Liver (tissue), 3 donors: ENCODE measurements at regions not wholly inside any gene's neighbourhood (a gene's known extent, or its start where the extent isn't known, plus 50 kb on each side); places are given as distances from the start of the nearest gene placed in this dataset.

Experiments
- FOXA2 ChIP-seq: IDR thresholded peaks from 2 replicates; pipeline ENCODE4 v1.6.1; 2016; ENCODE audit warnings: antibody characterized with exemption
- MAX ChIP-seq: IDR thresholded peaks from 2 replicates; pipeline ENCODE4 v1.6.1; 2016; ENCODE audit warnings: antibody characterized with exemption
- RAD21 ChIP-seq, 2 donors: IDR thresholded peaks; 2 replicates each; pipeline ENCODE4 v1.6.1; 2016; ENCODE audit warnings: antibody characterized with exemption in 2 of 2, mild to moderate bottlenecking in 2 of 2
- REST ChIP-seq: IDR thresholded peaks from 2 replicates; pipeline ENCODE4 v1.6.1; 2016; ENCODE audit warnings: antibody characterized with exemption, mild to moderate bottlenecking
- YY1 ChIP-seq: IDR thresholded peaks from 2 replicates; pipeline ENCODE4 v1.6.1; 2016; ENCODE audit warnings: antibody characterized with exemption, mild to moderate bottlenecking
- TF ChIP-seq, protein P1 (sequence below): fragments of 150-350 bp; IDR thresholded peaks from 2 replicates; pipeline ENCODE4 v1.5.1; 2017; ENCODE audit warnings: improper control_type of control experiment, low read depth, low read length; ENCODE audit not compliant: missing input control
- donor health status: healthy.
- donor health status: healthy.

- TF ChIP-seq YY1, result no peak
- TF ChIP-seq RAD21 (IDR thresholded peaks at IDR 0.05), result no peak
- no peak for TF ChIP-seq FOXA2
- TF ChIP-seq, protein P1, sequence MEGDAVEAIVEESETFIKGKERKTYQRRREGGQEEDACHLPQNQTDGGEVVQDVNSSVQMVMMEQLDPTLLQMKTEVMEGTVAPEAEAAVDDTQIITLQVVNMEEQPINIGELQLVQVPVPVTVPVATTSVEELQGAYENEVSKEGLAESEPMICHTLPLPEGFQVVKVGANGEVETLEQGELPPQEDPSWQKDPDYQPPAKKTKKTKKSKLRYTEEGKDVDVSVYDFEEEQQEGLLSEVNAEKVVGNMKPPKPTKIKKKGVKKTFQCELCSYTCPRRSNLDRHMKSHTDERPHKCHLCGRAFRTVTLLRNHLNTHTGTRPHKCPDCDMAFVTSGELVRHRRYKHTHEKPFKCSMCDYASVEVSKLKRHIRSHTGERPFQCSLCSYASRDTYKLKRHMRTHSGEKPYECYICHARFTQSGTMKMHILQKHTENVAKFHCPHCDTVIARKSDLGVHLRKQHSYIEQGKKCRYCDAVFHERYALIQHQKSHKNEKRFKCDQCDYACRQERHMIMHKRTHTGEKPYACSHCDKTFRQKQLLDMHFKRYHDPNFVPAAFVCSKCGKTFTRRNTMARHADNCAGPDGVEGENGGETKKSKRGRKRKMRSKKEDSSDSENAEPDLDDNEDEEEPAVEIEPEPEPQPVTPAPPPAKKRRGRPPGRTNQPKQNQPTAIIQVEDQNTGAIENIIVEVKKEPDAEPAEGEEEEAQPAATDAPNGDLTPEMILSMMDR, result no peak
- no peak for TF ChIP-seq MAX
- no peak for TF ChIP-seq REST
Measured at GRCh38 chr4:115657991-115658650, 544.7 kb upstream of the NDST4 start.
